HG02610 (cell line): ENCODE measurements at regions not wholly inside any gene's neighbourhood (a gene's known extent, or its start where the extent isn't known, plus 50 kb on each side); places are given as distances from the start of the nearest gene placed in this dataset.

Experiments used
- ATAC-seq: cut with Tn5 transposase; IDR thresholded peaks from one replicate; pipeline ENCODE4 v1.9.1; 2021; ENCODE audit warnings: mild to moderate bottlenecking, moderate library complexity; ENCODE audit not compliant: unreplicated experiment

- ATAC-seq = no peak
These were observed 933.5 kb downstream of the BRD1 start for GRCh38 chr22:48894064-48894671.

DNA sequence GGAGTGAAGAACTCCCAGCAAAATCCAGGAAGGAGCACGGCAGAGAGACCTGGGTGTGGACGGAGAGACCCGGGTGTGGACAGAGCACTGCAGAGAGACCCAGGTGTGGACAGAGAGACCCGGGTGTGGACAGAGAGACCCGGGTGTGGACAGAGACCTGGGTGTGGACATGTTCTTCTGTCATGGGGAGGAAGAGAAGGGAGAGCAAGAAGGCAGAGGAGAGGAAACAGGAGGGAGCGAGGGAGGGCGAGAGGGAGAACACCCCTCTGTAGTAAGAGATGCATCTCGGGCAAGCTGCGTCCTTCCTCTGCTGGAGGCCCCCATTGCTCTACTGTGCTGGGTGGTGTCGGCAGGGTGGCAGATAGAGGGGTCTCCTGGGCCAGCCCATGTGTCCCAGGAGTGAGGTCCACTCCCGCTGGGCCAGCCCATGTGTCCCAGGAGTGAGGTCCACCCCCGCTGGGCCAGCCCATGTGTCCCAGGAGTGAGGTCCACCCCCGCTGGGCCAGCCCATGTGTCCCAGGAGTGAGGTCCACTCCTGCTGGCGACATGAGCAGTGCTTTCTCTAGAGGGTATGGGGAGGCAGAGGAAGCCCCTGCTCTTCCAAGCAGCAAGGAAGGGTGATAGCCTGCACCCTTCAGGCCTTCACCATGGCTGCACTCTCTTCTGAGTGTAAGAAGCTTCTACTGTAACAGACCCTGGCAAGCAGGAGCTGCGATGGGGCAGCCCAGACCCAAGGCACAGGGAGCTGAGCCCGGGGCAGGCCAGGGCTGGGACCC, 934.2 kb downstream of the BRD1 start:
- ATAC-seq = no peak

- no peak for ATAC-seq
These were observed 934.9 kb downstream of the BRD1 start for GRCh38 chr22:48892578-48893287.

- no peak for ATAC-seq
These were observed 935.7 kb downstream of the BRD1 start for GRCh38 chr22:48891688-48892577.

DNA sequence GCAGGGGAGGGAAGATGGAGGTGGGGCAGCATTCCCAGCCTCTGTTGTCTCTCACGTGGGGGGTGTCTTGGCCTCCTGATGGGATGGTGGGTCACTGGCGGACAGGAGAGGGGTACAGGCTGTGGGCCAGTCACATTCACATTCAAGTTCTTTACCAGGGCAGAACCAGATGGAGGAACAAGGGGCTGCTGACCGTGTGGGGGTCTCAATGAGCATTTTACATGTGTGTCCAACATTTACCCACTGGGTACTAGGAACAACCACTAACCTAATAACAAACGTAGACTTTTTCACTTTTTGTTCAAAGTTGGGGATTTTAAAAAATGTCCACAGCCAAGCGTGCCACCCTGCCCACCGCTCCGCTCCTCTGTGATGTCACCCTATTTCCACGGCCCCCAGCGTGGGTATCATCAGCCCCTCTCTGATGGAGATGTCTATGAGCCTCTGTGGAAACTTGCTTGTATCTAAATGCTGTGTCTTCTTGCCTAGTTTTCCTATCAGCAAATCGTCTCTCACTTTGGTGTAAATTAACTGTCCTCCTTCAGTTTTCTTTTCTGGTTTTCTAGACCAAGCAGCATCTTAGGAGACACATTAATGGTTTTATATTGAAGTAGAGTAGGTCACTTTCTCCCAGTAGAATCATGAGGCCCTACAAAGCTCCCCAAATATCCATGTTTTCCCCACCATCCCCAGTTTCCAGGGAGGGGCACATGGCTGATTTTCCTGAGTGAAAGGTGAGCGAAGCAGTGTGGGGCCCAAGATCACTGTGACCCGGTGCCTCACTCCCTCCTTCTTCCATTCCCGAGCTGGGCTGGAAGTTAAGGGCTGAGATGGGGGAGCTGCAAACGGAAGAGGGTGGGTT, 936.7 kb downstream of the BRD1 start:
- ATAC-seq = no peak

GRCh38 chr22:48889887-48890692, 937.6 kb downstream of the BRD1 start:
- ATAC-seq = no peak

GRCh38 chr22:48889209-48889830, 938.4 kb downstream of the BRD1 start:
- ATAC-seq = no peak

DNA sequence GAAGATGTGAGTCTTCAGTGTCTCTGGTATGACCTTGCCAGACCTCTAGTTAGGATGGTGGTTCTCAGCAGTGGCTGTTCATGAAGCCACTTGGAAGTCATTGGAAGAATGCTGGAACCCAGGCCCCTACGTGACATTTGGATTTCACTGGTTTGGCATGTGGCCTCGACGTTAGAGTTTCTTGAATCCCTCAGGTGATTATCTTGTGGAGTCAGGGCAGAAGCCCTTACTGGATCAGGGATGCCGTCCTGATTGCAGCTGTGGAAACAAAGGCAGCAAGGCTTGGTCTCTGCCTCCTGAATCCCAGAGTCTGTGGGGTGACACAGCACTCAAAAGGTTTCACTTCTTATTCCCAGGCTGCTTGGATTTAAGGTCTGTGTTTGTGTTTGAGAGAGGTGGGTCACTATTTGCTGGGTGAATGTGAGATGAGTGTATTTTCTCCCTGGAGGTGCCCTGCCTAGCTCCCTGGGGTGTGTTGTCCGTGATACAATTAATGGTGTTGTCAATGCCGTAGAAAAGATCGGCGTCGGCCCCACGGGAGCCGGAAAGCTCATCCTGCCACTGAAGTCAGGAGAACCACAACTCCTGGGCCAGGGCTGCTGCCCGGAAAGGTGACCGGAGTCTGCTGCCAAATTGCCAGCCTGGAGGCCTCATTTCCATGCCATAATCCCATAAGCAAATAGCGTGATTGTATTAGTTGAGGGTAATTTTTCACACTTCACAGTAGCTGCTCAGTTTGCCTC, 939.0 kb downstream of the BRD1 start:
- no peak for ATAC-seq

DNA sequence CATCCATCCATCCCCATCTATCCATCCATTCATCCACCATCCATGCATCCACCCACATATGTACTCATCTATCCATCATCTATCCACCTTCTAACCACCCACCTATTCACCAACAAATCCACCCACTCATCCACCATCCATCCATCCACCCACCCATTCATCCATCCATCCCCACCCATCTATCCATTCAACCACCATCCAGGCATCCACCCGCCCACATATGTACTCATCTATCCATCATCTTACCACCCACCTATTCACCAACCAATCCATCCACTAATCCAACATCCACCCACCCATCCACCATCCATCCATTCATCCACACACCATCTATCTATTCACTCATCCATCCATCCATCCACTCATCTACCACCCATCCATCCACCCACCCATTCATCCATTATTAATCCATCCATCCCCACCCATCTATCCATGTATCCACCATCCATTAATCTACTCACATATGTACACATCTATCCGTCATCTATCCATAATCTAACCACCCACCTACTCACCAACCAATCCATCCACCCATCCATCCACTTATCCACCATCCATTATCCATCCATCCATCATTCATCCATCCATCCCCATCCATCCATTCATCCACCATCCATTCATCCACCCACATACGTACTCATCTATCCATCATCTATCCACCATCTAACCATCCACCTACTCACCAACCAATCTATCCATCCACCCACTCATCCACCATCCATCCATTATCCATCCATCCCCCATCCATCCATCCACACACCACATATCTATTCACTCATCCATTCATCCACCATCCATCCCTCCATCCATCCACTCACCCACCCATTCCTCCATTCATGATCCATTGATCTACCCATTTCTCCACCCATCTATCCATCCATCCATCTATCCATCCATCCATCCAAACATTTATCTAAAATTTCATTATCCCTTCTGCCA, 940.0 kb downstream of the BRD1 start:
- ATAC-seq = no peak

DNA sequence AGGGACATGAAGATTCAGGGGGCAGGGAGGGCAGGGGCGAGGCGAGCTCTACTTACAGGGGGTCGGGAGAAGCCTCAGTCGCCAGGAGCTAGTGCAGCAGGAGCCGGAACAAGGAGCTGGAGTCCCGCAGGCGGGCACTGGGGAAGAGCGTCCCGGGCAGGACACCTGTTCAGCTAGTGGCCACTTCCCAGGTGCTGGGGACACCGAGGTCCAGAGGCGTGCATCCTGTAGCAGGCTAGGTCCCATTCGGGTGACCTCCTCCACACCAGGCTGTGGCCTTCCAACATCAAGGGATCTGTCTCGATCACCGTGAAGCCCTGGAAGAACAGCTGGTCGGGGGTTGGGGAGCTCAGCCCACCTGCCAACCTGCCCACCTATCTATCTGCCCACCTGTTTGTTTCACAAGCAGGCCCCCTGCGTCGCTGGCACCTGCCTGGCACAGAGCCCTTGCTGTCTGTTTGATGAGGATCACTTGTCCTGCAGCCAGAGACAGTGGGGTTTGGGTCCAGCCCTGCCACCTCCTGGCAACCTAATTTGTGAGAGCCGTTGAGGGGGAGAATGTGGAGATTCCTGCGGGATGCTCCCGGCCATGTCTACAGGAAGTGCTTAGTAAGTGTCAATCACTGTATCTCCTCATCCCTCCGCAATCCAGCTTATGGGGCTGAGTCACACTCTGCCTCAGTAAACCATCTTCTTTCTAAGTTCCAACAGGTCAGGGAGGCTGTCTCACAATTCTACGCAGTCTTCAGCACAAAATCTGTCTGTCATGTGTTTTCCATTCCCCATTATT, 940.9 kb downstream of the BRD1 start:
- no peak for ATAC-seq

GRCh38 chr22:48885919-48886305, 941.8 kb downstream of the BRD1 start:
- no peak for ATAC-seq

- ATAC-seq = no peak
These were observed 942.3 kb downstream of the BRD1 start for GRCh38 chr22:48885271-48885918.

DNA sequence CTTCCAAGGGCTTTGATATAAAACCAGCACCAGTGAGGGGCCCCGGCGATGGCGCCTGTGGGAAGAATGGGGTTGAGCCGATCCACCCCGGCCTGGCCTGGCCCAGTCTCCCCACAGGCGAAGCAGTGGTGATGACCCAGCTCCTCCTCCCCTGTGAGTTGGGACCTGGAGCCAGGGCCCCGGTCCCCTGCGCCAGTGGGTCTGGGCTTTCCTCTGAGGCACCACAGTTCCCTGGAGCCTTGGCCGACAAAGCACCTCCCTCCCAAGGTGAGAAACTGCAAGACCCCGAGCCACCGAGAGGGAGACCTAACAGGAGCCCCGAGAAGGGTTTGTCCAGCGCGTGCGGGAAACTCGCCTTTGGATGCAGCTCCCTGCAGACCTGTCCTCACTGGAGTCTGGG, 942.9 kb downstream of the BRD1 start:
- no peak for ATAC-seq

- no peak for ATAC-seq
These were observed 943.3 kb downstream of the BRD1 start for GRCh38 chr22:48884324-48884723.

GRCh38 chr22:48883211-48883960, 944.3 kb downstream of the BRD1 start:
- no peak for ATAC-seq
